Activated T-cell treated with anti-CD3 and anti-CD28 coated beads, Interleukin-2, amount 50 U/mL, for 72 hours (primary cell): ENCODE measurements at regions not wholly inside any gene's neighbourhood (a gene's known extent, or its start where the extent isn't known, plus 50 kb on each side); places are given as distances from the start of the nearest gene placed in this dataset.
"Not testable (repeated sequence)": the region's sequence is repeated elsewhere in the genome, so short reads cannot be mapped to it uniquely, and the experiment has no call there.

Experiments
- ATAC-seq, 2 donors: fragments of 150-1000 bp; cut with Tn5 transposase; replicated peaks in 1 of 2; 2 replicates each; pipeline ENCODE4 v1.10.0; 2021; ENCODE audit warnings: moderate library complexity in 2 of 2, mild to moderate bottlenecking in 1 of 2
- DNase-seq, 2 donors: peaks; one replicate each; pipeline ENCODE4 v3.0.0; 2021 to 2022; ENCODE audit warnings: mixed read lengths in 1 of 2
- H3K27ac Mint-ChIP-seq: one replicate; pipeline ENCODE4 v1.8.0; 2022; ENCODE audit warnings: mild to moderate bottlenecking, moderate library complexity, mixed read lengths
- H3K27me3 Mint-ChIP-seq: one replicate; pipeline ENCODE4 v1.8.0; 2022; ENCODE audit warnings: low read depth, mixed read lengths
- H3K36me3 Mint-ChIP-seq, 2 donors: one replicate each; pipeline ENCODE4 v1.8.0; 2022; ENCODE audit warnings: mixed read lengths in 2 of 2, mild to moderate bottlenecking in 1 of 2; ENCODE audit not compliant: insufficient read depth in 2 of 2
- H3K4me1 Mint-ChIP-seq: one replicate; pipeline ENCODE4 v1.8.0; 2022; ENCODE audit warnings: low read depth, mixed read lengths
- H3K4me3 Mint-ChIP-seq, 2 donors: one replicate each; pipeline ENCODE4 v1.8.0; 2022; ENCODE audit warnings: mild to moderate bottlenecking in 2 of 2, mixed read lengths in 2 of 2, moderate library complexity in 2 of 2
- H3K9me3 Mint-ChIP-seq, 2 donors: one replicate each; pipeline ENCODE4 v1.8.0; 2022; ENCODE audit warnings: mixed read lengths in 2 of 2

DNA sequence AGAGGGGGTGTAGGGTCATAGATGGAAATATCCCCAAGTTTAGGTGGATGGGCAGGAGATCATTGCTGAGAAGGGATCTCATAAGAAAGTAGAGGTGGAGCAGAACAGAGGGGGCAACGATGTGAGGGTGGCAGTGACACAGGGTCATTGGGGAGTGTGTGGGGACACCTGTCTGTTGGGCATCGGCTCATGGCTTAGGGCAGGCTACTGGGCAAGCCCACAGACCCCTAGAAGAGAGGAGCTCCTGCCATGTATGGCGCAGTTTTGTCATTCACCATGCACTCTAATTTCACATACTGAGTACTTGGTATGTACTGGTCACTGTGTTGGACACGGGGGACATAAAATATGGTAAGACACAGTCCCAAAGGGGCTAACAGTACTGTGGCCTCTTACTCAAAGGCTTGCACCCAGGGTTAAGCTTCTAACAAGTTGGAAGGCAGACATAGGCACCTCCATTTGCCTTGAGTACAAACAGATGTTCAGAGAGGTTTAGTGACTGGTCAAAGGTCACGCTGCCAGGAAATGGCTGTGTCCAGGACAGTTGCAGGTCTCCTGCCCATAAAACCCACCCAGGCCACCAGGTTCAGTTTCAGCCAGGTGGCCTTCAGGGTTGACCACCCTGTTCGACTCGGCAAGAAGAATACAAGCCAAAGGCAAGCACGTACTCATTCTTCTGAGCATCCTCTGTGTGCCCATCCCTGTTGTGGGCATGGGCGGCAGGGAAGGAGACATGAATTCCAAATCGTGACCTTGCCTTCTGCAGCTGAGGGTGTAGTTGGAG is 580.2 kb downstream of the KCNJ18 start:
- no peak overlapping the region for H3K27ac Mint-ChIP-seq
- peaks cover 0 to 7% of the 10 kb centered on the region in 2 donors for H3K36me3 Mint-ChIP-seq
- no peak overlapping the region for H3K4me3 Mint-ChIP-seq
- no peaks in the 10 kb centered on the region for H3K27me3 Mint-ChIP-seq
- no peak for ATAC-seq
- H3K4me1 Mint-ChIP-seq, result no peaks in the 10 kb centered on the region
- H3K9me3 Mint-ChIP-seq, result peaks cover 9 to 19% of the 10 kb centered on the region in 2 donors
- no peak for DNase-seq

DNA sequence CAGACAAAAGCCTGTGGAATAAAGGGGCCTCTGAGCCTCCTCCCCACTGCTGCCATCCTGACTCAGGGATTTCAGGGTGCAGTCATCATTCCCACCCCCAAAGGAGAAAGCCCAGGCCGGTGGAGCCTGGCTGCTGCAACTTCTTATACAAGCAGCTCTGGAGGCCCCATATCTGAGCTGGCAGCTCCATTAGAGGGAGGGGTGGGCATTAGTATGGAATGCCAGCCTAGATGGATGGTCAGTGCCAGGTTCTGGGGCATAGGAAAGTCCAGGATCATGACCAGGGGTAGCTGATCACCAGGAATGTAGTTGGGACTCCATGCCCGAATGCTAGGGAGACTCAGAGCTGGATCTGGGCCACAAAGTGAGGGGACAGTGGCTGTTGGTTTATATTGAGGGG is 581.0 kb downstream of the KCNJ18 start:
- Mint-ChIP-seq H3K36me3 (peaks cover 0 to 7% of the 10 kb centered on the region in 2 donors), H3K27ac (no peak overlapping the region), H3K4me1 (no peaks in the 10 kb centered on the region), H3K9me3 (peaks cover 9 to 19% of the 10 kb centered on the region in 2 donors), H3K27me3 (no peaks in the 10 kb centered on the region), H3K4me3 (no peak overlapping the region)
- ATAC-seq, result no peak
- DNase-seq, result no peak

- no peak for DNase-seq
- Mint-ChIP-seq H3K27me3 (no peaks in the 10 kb centered on the region), H3K9me3 (peaks cover 0 to 12% of the 10 kb centered on the region in 2 donors), H3K4me1 (no peaks in the 10 kb centered on the region), H3K27ac (no peak overlapping the region), H3K4me3 (no peak overlapping the region), H3K36me3 (peaks cover 0 to 7% of the 10 kb centered on the region in 2 donors)
- no peak for ATAC-seq
Observed at GRCh38 chr17:22277595-22277994, 585.3 kb downstream of the KCNJ18 start.

- Mint-ChIP-seq H3K4me3 (no peak overlapping the region), H3K27ac (no peak overlapping the region), H3K36me3 (peaks cover 0 to 7% of the 10 kb centered on the region in 2 donors), H3K9me3 (peaks cover 2 to 15% of the 10 kb centered on the region in 2 donors), H3K4me1 (no peaks in the 10 kb centered on the region), H3K27me3 (no peaks in the 10 kb centered on the region)
- DNase-seq (no peak), ATAC-seq (no peak)
Observed at GRCh38 chr17:22278302-22279275, 586.3 kb downstream of the KCNJ18 start.

GRCh38 chr17:22286337-22287041 is 594.2 kb downstream of the KCNJ18 start:
- DNase-seq (no peak), ATAC-seq (no peak)
- no peak overlapping the region for H3K4me3 Mint-ChIP-seq
- peaks cover 2 to 4% of the 10 kb centered on the region in 2 donors for H3K9me3 Mint-ChIP-seq
- H3K27me3 Mint-ChIP-seq, result no peaks in the 10 kb centered on the region
- no peaks in the 10 kb centered on the region for H3K36me3 Mint-ChIP-seq
- no peak overlapping the region for H3K27ac Mint-ChIP-seq
- no peaks in the 10 kb centered on the region for H3K4me1 Mint-ChIP-seq

DNA sequence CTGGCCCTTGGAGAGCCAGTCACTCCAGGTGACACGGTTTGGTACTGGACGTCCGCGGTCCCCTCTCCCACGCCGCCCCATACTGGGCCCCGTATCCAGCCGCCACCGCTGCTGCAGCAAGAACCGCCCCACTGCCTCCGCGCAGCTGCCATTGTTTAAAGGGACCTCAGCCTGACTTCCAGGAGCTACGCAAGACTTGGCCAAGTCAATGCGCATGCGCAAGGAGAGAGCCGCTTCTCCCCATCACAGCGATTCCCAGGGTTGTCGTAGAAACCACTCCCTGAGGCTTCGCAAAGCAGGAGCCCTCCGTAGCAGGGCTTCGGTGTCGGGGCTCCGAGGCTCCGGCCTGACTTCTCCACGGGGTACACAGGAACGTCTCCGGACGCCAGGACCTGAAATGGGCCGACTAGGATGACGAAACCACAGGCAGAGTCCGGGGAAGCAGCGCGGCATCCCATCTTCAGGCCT is 606.2 kb downstream of the KCNJ18 start:
- not testable (repeated sequence) for H3K4me3 Mint-ChIP-seq, H3K27me3 Mint-ChIP-seq, H3K4me1 Mint-ChIP-seq, DNase-seq, H3K27ac Mint-ChIP-seq
- peak in 1 of 2 donors; percentile 54 for ATAC-seq
- Mint-ChIP-seq H3K9me3 (peaks cover 7 to 10% of the 10 kb centered on the region in 2 donors), H3K36me3 (peaks cover 9 to 11% of the 10 kb centered on the region in 2 donors)

DNA sequence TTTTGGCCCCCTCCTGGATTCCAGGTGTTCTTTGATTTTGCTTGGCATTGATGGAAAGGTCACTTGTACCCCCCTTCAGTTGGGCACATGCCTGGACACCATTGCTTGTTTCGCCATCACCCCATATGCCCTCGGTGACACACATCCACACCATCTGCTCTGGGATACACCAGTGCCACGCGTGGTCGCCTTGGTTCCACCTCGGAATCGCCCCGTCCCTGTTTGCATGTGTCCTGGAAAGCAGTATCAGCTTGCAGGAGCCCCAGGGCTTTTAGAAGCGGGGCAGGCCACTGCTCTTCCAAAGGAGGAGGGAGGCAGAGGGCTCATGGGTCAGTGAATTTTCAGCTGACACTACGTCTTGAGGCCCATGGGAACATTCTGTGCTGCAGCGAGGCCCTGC is 607.9 kb downstream of the KCNJ18 start:
- H3K4me1 Mint-ChIP-seq, result no peaks in the 10 kb centered on the region
- peaks cover 11 to 15% of the 10 kb centered on the region in 2 donors for H3K36me3 Mint-ChIP-seq
- no peak for ATAC-seq
- no peak overlapping the region for H3K4me3 Mint-ChIP-seq
- peaks cover 12% of the 10 kb centered on the region in 2 donors for H3K9me3 Mint-ChIP-seq
- no peaks in the 10 kb centered on the region for H3K27me3 Mint-ChIP-seq
- H3K27ac Mint-ChIP-seq, result no peak overlapping the region
- DNase-seq, result no peak

- H3K4me3 Mint-ChIP-seq, result no peak overlapping the region
- no peak overlapping the region for H3K27ac Mint-ChIP-seq
- peaks cover 14 to 17% of the 10 kb centered on the region in 2 donors for H3K36me3 Mint-ChIP-seq
- no peak for DNase-seq
- no peaks in the 10 kb centered on the region for H3K4me1 Mint-ChIP-seq
- H3K27me3 Mint-ChIP-seq, result no peaks in the 10 kb centered on the region
- peaks cover 12 to 14% of the 10 kb centered on the region in 2 donors for H3K9me3 Mint-ChIP-seq
- no peak for ATAC-seq
Observed at GRCh38 chr17:22300731-22301352, 608.5 kb downstream of the KCNJ18 start.

GRCh38 chr17:22301353-22301745 is 609.0 kb downstream of the KCNJ18 start:
- Mint-ChIP-seq H3K9me3 (peaks cover 12% of the 10 kb centered on the region in 2 donors), H3K4me3 (no peak overlapping the region), H3K27ac (no peak overlapping the region), H3K27me3 (no peaks in the 10 kb centered on the region), H3K36me3 (peaks cover 14 to 17% of the 10 kb centered on the region in 2 donors), H3K4me1 (no peaks in the 10 kb centered on the region)
- DNase-seq (no peak), ATAC-seq (no peak)

- no peak for DNase-seq
- no peaks in the 10 kb centered on the region for H3K27me3 Mint-ChIP-seq
- peaks cover 15 to 16% of the 10 kb centered on the region in 2 donors for H3K9me3 Mint-ChIP-seq
- H3K4me1 Mint-ChIP-seq, result no peaks in the 10 kb centered on the region
- no peak overlapping the region for H3K4me3 Mint-ChIP-seq
- peaks cover 14 to 17% of the 10 kb centered on the region in 2 donors for H3K36me3 Mint-ChIP-seq
- no peak overlapping the region for H3K27ac Mint-ChIP-seq
- ATAC-seq, result no peak
Observed at GRCh38 chr17:22303096-22303495, 610.8 kb downstream of the KCNJ18 start.

- Mint-ChIP-seq H3K4me3 (no peak overlapping the region), H3K9me3 (peaks cover 15 to 16% of the 10 kb centered on the region in 2 donors), H3K27ac (no peak overlapping the region), H3K36me3 (peaks cover 14 to 19% of the 10 kb centered on the region in 2 donors), H3K27me3 (no peaks in the 10 kb centered on the region), H3K4me1 (no peaks in the 10 kb centered on the region)
- DNase-seq (no peak), ATAC-seq (no peak)
Observed at GRCh38 chr17:22303865-22304264, 611.5 kb downstream of the KCNJ18 start.

GRCh38 chr17:22304667-22305303 is 612.5 kb downstream of the KCNJ18 start:
- Mint-ChIP-seq H3K9me3 (peaks cover 13 to 14% of the 10 kb centered on the region in 2 donors), H3K4me1 (no peaks in the 10 kb centered on the region), H3K27ac (no peak overlapping the region), H3K36me3 (peaks cover 11 to 12% of the 10 kb centered on the region in 2 donors), H3K27me3 (no peaks in the 10 kb centered on the region), H3K4me3 (no peak overlapping the region)
- DNase-seq (no peak), ATAC-seq (no peak)
